HCT116 (cell line): ENCODE measurements at regions not wholly inside any gene's neighbourhood (a gene's known extent, or its start where the extent isn't known, plus 50 kb on each side); places are given as distances from the start of the nearest gene placed in this dataset.

Experiments used
- ATAC-seq: fragments of 200-7000 bp; cut with Tn5 transposase; 2 replicates; pipeline ENCODE4 v1.9.1; 2020; ENCODE audit warnings: mild to moderate bottlenecking, moderate library complexity
- BruUV-seq: library from RNA; stranded (reverse); fragments of 400-500 nt; replicated peaks from 2 replicates; lab custom pipeline; 2021; lab: Mats Ljungman, UMichigan
- CTCF ChIA-PET: fragments of 300-600 bp; sonication (Branson Sonifier 250); formaldehyde crosslinking; loops from one replicate; lab custom pipeline; 2021; ENCODE audit warnings: antibody characterized with exemption; lab: Charles Lee
- POLR2A ChIA-PET: fragments of 300-600, 350-600 bp; sonication (Branson Sonifier 250); formaldehyde crosslinking; loops from one replicate; lab custom pipeline; 2021; ENCODE audit warnings: antibody characterized with exemption; lab: Charles Lee
- RAD21 ChIA-PET, 2 experiments: fragments of 300-600 bp; sonication (Branson Sonifier 250); formaldehyde crosslinking; loops; one replicate each; lab custom pipeline; 2023; ENCODE audit warnings: low total read pairs in 2 of 2; ENCODE audit not compliant: uncharacterized antibody in 2 of 2, unreplicated experiment in 2 of 2, low non-redundant PET in 1 of 2; lab: Charles Lee
- DNase-seq: peaks from one replicate; pipeline ENCODE4 v3.0.0-alpha.2; 2010; ENCODE audit warnings: low read depth, low spot score
- H2AFZ ChIP-seq: fragments of 200-600 bp; shearing (Covaris generic), sonication (generic); 2 replicates; pipeline ENCODE4 v1.6.1; 2017; ENCODE audit warnings: low read depth, mixed run types, mixed read lengths, antibody characterized with exemption, low read length; ENCODE audit not compliant: poor library complexity, severe bottlenecking
- H3K27ac ChIP-seq: 2 replicates; pipeline ENCODE4 v1.5.1; 2012; ENCODE audit warnings: low read depth, low read length
- H3K27me3 ChIP-seq: fragments of 200-600 bp; sonication (generic); 2 replicates; pipeline ENCODE4 v1.6.1; 2016; ENCODE audit warnings: mixed run types, low read length, mixed read lengths; ENCODE audit not compliant: insufficient read depth
- H3K36me3 ChIP-seq, 2 experiments: fragments of 200-500 bp in 1 of 2; fragments of 200-600 bp in 1 of 2; sonication (Bioruptor generic) in 1 of 2; sonication (generic) in 1 of 2; 2 replicates each; pipeline versions ENCODE4 v1.5.1 to v1.6.1; 2014 to 2016; ENCODE audit warnings: low read length in 2 of 2, inconsistent platforms in 1 of 2, mixed read lengths in 1 of 2, mixed run types in 1 of 2; ENCODE audit not compliant: insufficient read depth in 2 of 2, control insufficient read depth in 1 of 2
- H3K4me1 ChIP-seq, 2 experiments: fragments of 200-600 bp in 1 of 2; sonication (generic) in 1 of 2; 2 replicates each; pipeline versions ENCODE4 v1.5.1 to v1.6.1; 2012 to 2017; ENCODE audit warnings: low read length in 2 of 2, inconsistent platforms in 1 of 2, mild to moderate bottlenecking in 1 of 2, mixed read lengths in 1 of 2, mixed run types in 1 of 2, moderate library complexity in 1 of 2; ENCODE audit not compliant: insufficient read depth in 2 of 2, control insufficient read depth in 1 of 2
- H3K4me2 ChIP-seq: fragments of 200-600 bp; sonication (generic); 2 replicates; pipeline ENCODE4 v1.6.1; 2017; ENCODE audit warnings: mixed run types, low read length, mixed read lengths
- H3K4me3 ChIP-seq, 2 experiments: fragments of 200-600 bp in 1 of 2; sonication (generic) in 1 of 2; replicated peaks in 1 of 2; 2 replicates each; pipeline ENCODE4 v1.5.1; 2011 to 2016; ENCODE audit warnings: low read length in 2 of 2, control low read depth in 1 of 2, low read depth in 1 of 2, mild to moderate bottlenecking in 1 of 2, mixed read lengths in 1 of 2, mixed run types in 1 of 2
- H3K79me2 ChIP-seq: fragments of 200-600 bp; sonication (generic); 2 replicates; pipeline ENCODE4 v1.6.1; 2017; ENCODE audit warnings: mild to moderate bottlenecking, mixed run types, low read length, moderate library complexity, mixed read lengths; ENCODE audit not compliant: insufficient read depth
- H3K9ac ChIP-seq: fragments of 200-600 bp; sonication (generic); 2 replicates; pipeline ENCODE4 v1.6.1; 2016; ENCODE audit warnings: low read length, mixed read lengths
- H3K9me2 ChIP-seq: fragments of 200-600 bp; sonication (generic), shearing (Covaris generic); 2 replicates; pipeline ENCODE4 v1.6.1; 2017; ENCODE audit warnings: mixed run types, mild to moderate bottlenecking, moderate library complexity; ENCODE audit not compliant: insufficient read depth
- H3K9me3 ChIP-seq, 2 experiments: fragments of 200-500 bp in 1 of 2; fragments of 200-600 bp in 1 of 2; sonication (Bioruptor generic) in 1 of 2; sonication (generic) in 1 of 2; 2 replicates each; pipeline ENCODE4 v1.6.1; 2014 to 2017; ENCODE audit warnings: low read length in 2 of 2, mixed read lengths in 2 of 2, inconsistent platforms in 1 of 2, low read depth in 1 of 2, mild to moderate bottlenecking in 1 of 2, mixed run types in 1 of 2, moderate library complexity in 1 of 2; ENCODE audit not compliant: control insufficient read depth in 1 of 2, insufficient read depth in 1 of 2
- H4K20me1 ChIP-seq: fragments of 200-600 bp; sonication (generic), shearing (Covaris generic); 2 replicates; pipeline ENCODE4 v1.6.1; 2017; ENCODE audit warnings: mixed run types, mild to moderate bottlenecking, moderate library complexity; ENCODE audit not compliant: insufficient read depth
- CBX3 ChIP-seq: IDR thresholded peaks from 2 replicates; pipeline ENCODE4 v1.6.1; 2012; ENCODE audit warnings: low read depth
- EGR1 ChIP-seq: IDR thresholded peaks from 2 replicates; pipeline ENCODE4 v1.6.1; 2012; ENCODE audit warnings: low read depth
- EZH2phosphoT487 ChIP-seq: fragments of 200-600 bp; IDR thresholded peaks from 2 replicates; pipeline ENCODE4 v1.6.1; 2018; ENCODE audit warnings: antibody characterized with exemption, borderline replicate concordance
- JUND ChIP-seq: IDR thresholded peaks from 2 replicates; pipeline ENCODE4 v1.6.1; 2012
- POLR2A ChIP-seq: IDR thresholded peaks from 2 replicates; pipeline ENCODE4 v1.7.0; 2011; ENCODE audit warnings: borderline replicate concordance; ENCODE audit not compliant: insufficient read depth, insufficient read length; ENCODE audit errors: extremely low read depth
- SP1 ChIP-seq: IDR thresholded peaks from 2 replicates; pipeline ENCODE4 v1.6.1; 2012; ENCODE audit warnings: low read depth
- ZFX ChIP-seq: fragments of 450-650 bp; IDR thresholded peaks from 2 replicates; pipeline ENCODE4 v1.6.1; 2017
- intact Hi-C: fragments of 100-400 bp; cut with micrococcal nuclease; formaldehyde crosslinking; loops from 2 replicates; pipeline ENCODE4 v1.10.0; 2022
- TF ChIP-seq, protein P1 (sequence below): IDR thresholded peaks from 2 replicates; pipeline ENCODE4 v1.6.1; 2012
- TF ChIP-seq, protein P2 (sequence below): IDR thresholded peaks from 2 replicates; pipeline ENCODE4 v1.6.1; 2012
- TF ChIP-seq, protein P3 (sequence below): IDR thresholded peaks from 2 replicates; pipeline ENCODE4 v1.6.1; 2012; ENCODE audit warnings: low read depth
- TF ChIP-seq, protein P4 (sequence below): IDR thresholded peaks from 2 replicates; pipeline ENCODE4 v1.6.1; 2011; ENCODE audit warnings: mild to moderate bottlenecking, low read length, moderate library complexity; ENCODE audit not compliant: insufficient replicate concordance; ENCODE audit errors: extremely low read depth

DNA sequence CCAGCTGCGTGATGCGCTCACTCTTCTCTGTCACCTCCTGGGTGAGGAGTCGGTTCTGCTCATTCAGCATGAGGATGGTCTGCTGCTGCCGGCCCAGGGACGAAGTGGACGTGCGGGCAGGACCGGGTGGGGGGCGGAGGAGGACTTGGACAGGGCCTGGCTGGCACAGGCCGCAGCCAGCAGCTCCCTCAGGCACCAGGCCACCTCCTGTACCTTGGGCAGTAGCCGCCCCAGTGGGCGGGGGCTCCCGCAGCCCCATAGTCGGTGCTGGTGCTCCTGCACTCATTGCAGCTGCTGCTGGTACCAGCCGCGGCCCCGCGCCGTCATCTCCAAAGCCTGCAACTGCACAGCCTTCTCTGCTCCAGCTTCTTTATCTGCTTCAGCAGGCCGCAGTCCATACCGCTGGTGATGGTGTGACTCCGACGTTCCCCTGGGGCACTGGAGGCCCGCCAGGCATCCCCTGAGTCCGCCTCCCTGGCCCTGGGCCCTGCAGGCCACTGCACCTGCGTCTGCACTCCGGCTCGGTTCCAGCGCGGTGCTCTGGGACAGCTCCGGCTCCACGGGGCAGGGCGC lies 884.9 kb upstream of the ZNF722 start:
- ChIA-PET RAD21 (no interaction called here), POLR2A (no interaction called here), CTCF (no interaction called here)
- Histone ChIP-seq H3K9me3 (peaks cover 10 to 14% of the 10 kb centered on the region in 2 experiments; a peak in 2 of 4 replicates), H3K4me1 (no peaks in the 10 kb centered on the region), H3K36me3 (no peaks in the 10 kb centered on the region), H3K9me2 (no peaks in the 10 kb centered on the region), H3K4me3 (no peak overlapping the region), H3K27ac (no peak overlapping the region), H3K79me2 (no peaks in the 10 kb centered on the region), H4K20me1 (no peaks in the 10 kb centered on the region), H3K27me3 (no peaks in the 10 kb centered on the region), H2AFZ (no peak overlapping the region), H3K9ac (no peak overlapping the region), H3K4me2 (no peak overlapping the region)
- BruUV-seq, result no TSS peak
- TF ChIP-seq SP1, result no peak
- TF ChIP-seq, protein P1, sequence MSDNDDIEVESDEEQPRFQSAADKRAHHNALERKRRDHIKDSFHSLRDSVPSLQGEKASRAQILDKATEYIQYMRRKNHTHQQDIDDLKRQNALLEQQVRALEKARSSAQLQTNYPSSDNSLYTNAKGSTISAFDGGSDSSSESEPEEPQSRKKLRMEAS, result no peak
- DNase-seq, result no peak
- ATAC-seq, result no peak
- intact Hi-C loops, result no loop called here

DNA sequence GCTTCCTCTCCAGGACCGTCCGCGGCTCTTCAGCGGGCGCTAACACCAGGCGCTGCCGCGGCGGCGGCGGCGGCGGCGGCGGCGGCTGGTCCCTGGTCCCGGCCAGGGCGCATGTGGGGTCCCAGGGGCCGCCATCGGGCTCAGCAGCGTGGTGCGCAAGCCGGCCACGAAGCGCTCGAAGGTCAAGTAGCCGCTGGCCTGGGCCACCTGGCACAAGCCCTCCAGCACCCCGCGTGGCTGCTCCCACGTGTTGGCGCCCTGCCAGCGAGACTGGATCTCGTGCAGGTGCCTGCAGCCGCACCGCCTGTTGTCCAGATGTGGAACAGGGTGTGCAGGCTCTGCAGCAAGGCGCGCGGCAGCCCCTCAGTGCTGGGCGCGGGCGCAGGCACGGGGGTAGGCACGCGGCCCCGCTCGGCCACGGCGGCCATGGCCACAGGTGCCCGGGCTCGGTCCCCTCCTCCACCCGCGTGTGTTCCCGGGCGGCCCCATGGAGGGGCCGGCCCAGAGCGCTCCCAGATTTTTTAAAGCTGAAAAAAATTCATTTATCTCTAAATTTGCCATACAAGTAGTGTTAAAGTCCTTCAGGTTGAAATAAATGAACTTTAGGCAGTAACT lies 884.2 kb upstream of the ZNF722 start:
- H4K20me1 ChIP-seq, result no peaks in the 10 kb centered on the region
- no peak overlapping the region for H3K9ac ChIP-seq
- intact Hi-C loops, result no loop called here
- no peaks in the 10 kb centered on the region for H3K9me2 ChIP-seq
- H3K9me3 ChIP-seq, result peaks cover 10 to 14% of the 10 kb centered on the region in 2 experiments; a peak in 2 of 4 replicates
- no peak overlapping the region for H3K27ac ChIP-seq
- no peaks in the 10 kb centered on the region for H3K27me3 ChIP-seq
- DNase-seq, result no peak
- BruUV-seq, result no TSS peak
- ChIA-PET RAD21 (no interaction called here), POLR2A (no interaction called here), CTCF (no interaction called here)
- no peaks in the 10 kb centered on the region for H3K4me1 ChIP-seq
- H3K4me3 ChIP-seq, result no peak overlapping the region
- no peak for ATAC-seq
- no peaks in the 10 kb centered on the region for H3K36me3 ChIP-seq
- no peak overlapping the region for H2AFZ ChIP-seq
- H3K79me2 ChIP-seq, result no peaks in the 10 kb centered on the region
- no peak overlapping the region for H3K4me2 ChIP-seq
- TF ChIP-seq, protein P2, sequence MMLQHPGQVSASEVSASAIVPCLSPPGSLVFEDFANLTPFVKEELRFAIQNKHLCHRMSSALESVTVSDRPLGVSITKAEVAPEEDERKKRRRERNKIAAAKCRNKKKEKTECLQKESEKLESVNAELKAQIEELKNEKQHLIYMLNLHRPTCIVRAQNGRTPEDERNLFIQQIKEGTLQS, result no peak
- no peak for TF ChIP-seq JUND
- TF ChIP-seq EGR1, result no peak
- TF ChIP-seq ZFX, result no peak
- TF ChIP-seq EZH2phosphoT487, result no peak
- TF ChIP-seq, protein P3, sequence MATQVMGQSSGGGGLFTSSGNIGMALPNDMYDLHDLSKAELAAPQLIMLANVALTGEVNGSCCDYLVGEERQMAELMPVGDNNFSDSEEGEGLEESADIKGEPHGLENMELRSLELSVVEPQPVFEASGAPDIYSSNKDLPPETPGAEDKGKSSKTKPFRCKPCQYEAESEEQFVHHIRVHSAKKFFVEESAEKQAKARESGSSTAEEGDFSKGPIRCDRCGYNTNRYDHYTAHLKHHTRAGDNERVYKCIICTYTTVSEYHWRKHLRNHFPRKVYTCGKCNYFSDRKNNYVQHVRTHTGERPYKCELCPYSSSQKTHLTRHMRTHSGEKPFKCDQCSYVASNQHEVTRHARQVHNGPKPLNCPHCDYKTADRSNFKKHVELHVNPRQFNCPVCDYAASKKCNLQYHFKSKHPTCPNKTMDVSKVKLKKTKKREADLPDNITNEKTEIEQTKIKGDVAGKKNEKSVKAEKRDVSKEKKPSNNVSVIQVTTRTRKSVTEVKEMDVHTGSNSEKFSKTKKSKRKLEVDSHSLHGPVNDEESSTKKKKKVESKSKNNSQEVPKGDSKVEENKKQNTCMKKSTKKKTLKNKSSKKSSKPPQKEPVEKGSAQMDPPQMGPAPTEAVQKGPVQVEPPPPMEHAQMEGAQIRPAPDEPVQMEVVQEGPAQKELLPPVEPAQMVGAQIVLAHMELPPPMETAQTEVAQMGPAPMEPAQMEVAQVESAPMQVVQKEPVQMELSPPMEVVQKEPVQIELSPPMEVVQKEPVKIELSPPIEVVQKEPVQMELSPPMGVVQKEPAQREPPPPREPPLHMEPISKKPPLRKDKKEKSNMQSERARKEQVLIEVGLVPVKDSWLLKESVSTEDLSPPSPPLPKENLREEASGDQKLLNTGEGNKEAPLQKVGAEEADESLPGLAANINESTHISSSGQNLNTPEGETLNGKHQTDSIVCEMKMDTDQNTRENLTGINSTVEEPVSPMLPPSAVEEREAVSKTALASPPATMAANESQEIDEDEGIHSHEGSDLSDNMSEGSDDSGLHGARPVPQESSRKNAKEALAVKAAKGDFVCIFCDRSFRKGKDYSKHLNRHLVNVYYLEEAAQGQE, result no peak
- TF ChIP-seq POLR2A, result no peak
- TF ChIP-seq, protein P4, sequence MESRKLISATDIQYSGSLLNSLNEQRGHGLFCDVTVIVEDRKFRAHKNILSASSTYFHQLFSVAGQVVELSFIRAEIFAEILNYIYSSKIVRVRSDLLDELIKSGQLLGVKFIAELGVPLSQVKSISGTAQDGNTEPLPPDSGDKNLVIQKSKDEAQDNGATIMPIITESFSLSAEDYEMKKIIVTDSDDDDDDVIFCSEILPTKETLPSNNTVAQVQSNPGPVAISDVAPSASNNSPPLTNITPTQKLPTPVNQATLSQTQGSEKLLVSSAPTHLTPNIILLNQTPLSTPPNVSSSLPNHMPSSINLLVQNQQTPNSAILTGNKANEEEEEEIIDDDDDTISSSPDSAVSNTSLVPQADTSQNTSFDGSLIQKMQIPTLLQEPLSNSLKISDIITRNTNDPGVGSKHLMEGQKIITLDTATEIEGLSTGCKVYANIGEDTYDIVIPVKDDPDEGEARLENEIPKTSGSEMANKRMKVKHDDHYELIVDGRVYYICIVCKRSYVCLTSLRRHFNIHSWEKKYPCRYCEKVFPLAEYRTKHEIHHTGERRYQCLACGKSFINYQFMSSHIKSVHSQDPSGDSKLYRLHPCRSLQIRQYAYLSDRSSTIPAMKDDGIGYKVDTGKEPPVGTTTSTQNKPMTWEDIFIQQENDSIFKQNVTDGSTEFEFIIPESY, result no peak
- no peak for TF ChIP-seq SP1
- TF ChIP-seq CBX3, result no peak
